Transverse colon (tissue), 4 donors: ENCODE measurements at regions not wholly inside any gene's neighbourhood (a gene's known extent, or its start where the extent isn't known, plus 50 kb on each side); places are given as distances from the start of the nearest gene placed in this dataset.

ENCODE experiments used
- CTCF ChIP-seq, 5 experiments: fragments of 200-600 bp in 3 of 5; fragments of 450-650 bp in 2 of 5; sonication (generic) in 3 of 5; IDR thresholded peaks; 1 replicate in 2 of 5; 2 replicates in 3 of 5; pipeline ENCODE4 v1.5.1; 2016 to 2017; ENCODE audit warnings: antibody characterized with exemption in 5 of 5, inconsistent platforms in 3 of 5, mild to moderate bottlenecking in 2 of 5, moderate library complexity in 1 of 5
- EP300 ChIP-seq: sonication (generic); formaldehyde crosslinking; IDR thresholded peaks from one replicate; pipeline ENCODE4 v1.6.1; 2017; ENCODE audit warnings: antibody characterized with exemption, low read depth
- POLR2A ChIP-seq: fragments of 450-650 bp; IDR thresholded peaks from one replicate; pipeline ENCODE4 v1.6.1; 2016; ENCODE audit warnings: antibody characterized with exemption, mild to moderate bottlenecking, moderate library complexity
- POLR2AphosphoS5 ChIP-seq, 3 donors: sonication (generic); formaldehyde crosslinking; IDR thresholded peaks; one replicate each; pipeline ENCODE4 v1.6.1; 2016; ENCODE audit warnings: antibody characterized with exemption in 3 of 3

- TF ChIP-seq CTCF (IDR thresholded peaks at IDR 0.05) (no peak), EP300 (no peak), POLR2AphosphoS5 (IDR thresholded peaks at IDR 0.05) (no peak), POLR2A (no peak)
These were observed 69.6 kb upstream of the FAM174B start for GRCh38 chr15:92725171-92725570.
